ENCODE measurements at regions not wholly inside any gene's neighbourhood (a gene's known extent, or its start where the extent isn't known, plus 50 kb on each side); places are given as distances from the start of the nearest gene placed in this dataset.

GRCh38 chr6:132977413-132977812, 163.0 kb downstream of the RPS12 start:
- DNase-seq: no peak

- no peak for DNase-seq
Observed at GRCh38 chr6:132978685-132979084, 164.3 kb downstream of the RPS12 start.

- DNase-seq: no peak
Observed at GRCh38 chr6:132993738-132994137, 179.4 kb downstream of the RPS12 start.

GRCh38 chr6:132995009-132995408, 180.6 kb downstream of the RPS12 start:
- no peak for DNase-seq

GRCh38 chr6:132995432-132995831, 181.1 kb downstream of the RPS12 start:
- DNase-seq: no peak

- DNase-seq: no peak
Observed at GRCh38 chr6:132998418-132998817, 184.0 kb downstream of the RPS12 start.

GRCh38 chr6:133001040-133001565, 186.7 kb downstream of the RPS12 start:
- no peak for DNase-seq

GRCh38 chr6:133004304-133004884, 190.0 kb downstream of the RPS12 start:
- no peak for DNase-seq

- DNase-seq: no peak
Observed at GRCh38 chr6:133012774-133013173, 198.4 kb downstream of the RPS12 start.

- no peak for DNase-seq
Observed at GRCh38 chr6:133016631-133017030, 202.3 kb downstream of the RPS12 start.

GRCh38 chr6:133017581-133017980, 203.2 kb downstream of the RPS12 start:
- DNase-seq: no peak

GRCh38 chr6:133026705-133027104, 212.3 kb downstream of the RPS12 start:
- DNase-seq: no peak

GRCh38 chr6:133033263-133033662, 207.9 kb upstream of the EYA4 start:
- DNase-seq: no peak

GRCh38 chr6:133034509-133035206, 206.5 kb upstream of the EYA4 start:
- DNase-seq: no peak

- DNase-seq: no peak
Observed at GRCh38 chr6:133040094-133040802, 200.9 kb upstream of the EYA4 start.

- no peak for DNase-seq
Observed at GRCh38 chr6:133040803-133041419, 200.2 kb upstream of the EYA4 start.

GRCh38 chr6:133042550-133043120, 198.5 kb upstream of the EYA4 start:
- no peak for DNase-seq

- DNase-seq: no peak
Observed at GRCh38 chr6:133046576-133046975, 194.6 kb upstream of the EYA4 start.

GRCh38 chr6:133047065-133047665, 194.0 kb upstream of the EYA4 start:
- DNase-seq: no peak

GRCh38 chr6:133047706-133048105, 193.5 kb upstream of the EYA4 start:
- no peak for DNase-seq

- no peak for DNase-seq
Observed at GRCh38 chr6:133051240-133051639, 189.9 kb upstream of the EYA4 start.

GRCh38 chr6:133052465-133052864, 188.7 kb upstream of the EYA4 start:
- DNase-seq: no peak

Measured in CD4-positive, alpha-beta T cell treated with Interleukin-4 for 1 hour (primary cell).